ENCODE measurements at regions not wholly inside any gene's neighbourhood (a gene's known extent, or its start where the extent isn't known, plus 50 kb on each side); places are given as distances from the start of the nearest gene placed in this dataset.

DNA sequence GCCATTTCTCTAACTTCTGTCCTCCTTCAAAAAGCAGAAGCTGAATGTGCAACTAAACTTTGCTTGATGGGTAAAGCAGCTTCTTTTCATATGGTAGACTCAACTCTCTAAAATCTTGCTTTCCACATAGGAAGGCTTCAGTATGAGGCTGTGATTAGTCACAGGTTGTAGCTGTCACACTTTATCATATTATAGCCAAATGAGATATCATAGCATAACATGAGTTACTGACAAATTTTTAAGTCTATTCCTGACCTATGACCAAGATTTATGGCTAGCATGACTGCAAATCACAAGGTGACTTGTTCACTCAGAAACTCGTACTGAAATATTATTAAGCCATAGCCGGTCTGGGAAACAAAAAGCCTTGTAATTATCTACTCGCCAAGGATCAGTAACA, 998.6 kb downstream of the RPA4 start:
- TF ChIP-seq, protein P1, sequence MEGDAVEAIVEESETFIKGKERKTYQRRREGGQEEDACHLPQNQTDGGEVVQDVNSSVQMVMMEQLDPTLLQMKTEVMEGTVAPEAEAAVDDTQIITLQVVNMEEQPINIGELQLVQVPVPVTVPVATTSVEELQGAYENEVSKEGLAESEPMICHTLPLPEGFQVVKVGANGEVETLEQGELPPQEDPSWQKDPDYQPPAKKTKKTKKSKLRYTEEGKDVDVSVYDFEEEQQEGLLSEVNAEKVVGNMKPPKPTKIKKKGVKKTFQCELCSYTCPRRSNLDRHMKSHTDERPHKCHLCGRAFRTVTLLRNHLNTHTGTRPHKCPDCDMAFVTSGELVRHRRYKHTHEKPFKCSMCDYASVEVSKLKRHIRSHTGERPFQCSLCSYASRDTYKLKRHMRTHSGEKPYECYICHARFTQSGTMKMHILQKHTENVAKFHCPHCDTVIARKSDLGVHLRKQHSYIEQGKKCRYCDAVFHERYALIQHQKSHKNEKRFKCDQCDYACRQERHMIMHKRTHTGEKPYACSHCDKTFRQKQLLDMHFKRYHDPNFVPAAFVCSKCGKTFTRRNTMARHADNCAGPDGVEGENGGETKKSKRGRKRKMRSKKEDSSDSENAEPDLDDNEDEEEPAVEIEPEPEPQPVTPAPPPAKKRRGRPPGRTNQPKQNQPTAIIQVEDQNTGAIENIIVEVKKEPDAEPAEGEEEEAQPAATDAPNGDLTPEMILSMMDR (IDR thresholded peaks at IDR 0.05), result no peak
- TF ChIP-seq POLR2A (IDR thresholded peaks at IDR 0.05) (no peak), EP300 (IDR thresholded peaks at IDR 0.05) (no peak)
